Mesendoderm (in vitro differentiated cells): ENCODE measurements at regions not wholly inside any gene's neighbourhood (a gene's known extent, or its start where the extent isn't known, plus 50 kb on each side); places are given as distances from the start of the nearest gene placed in this dataset.

Source experiments
- DNase-seq: peaks from one replicate; pipeline ENCODE4 v3.0.0; 2013
- H2AK5ac ChIP-seq: 2 replicates; pipeline ENCODE4 v1.6.1; 2013; ENCODE audit warnings: low read length, inconsistent platforms
- H2BK120ac ChIP-seq: 2 replicates; pipeline ENCODE4 v1.6.1; 2013; ENCODE audit warnings: low read depth, mild to moderate bottlenecking, low read length, moderate library complexity, mixed read lengths
- H2BK15ac ChIP-seq: replicated peaks from 2 replicates; pipeline ENCODE4 v1.6.1; 2013; ENCODE audit warnings: low read depth, mild to moderate bottlenecking, moderate library complexity
- H2BK5ac ChIP-seq: 2 replicates; pipeline ENCODE4 v1.6.1; 2013; ENCODE audit warnings: low read length, inconsistent platforms
- H3K18ac ChIP-seq: 2 replicates; pipeline ENCODE4 v1.6.1; 2013; ENCODE audit warnings: mild to moderate bottlenecking, low read length, mixed read lengths
- H3K23ac ChIP-seq: one replicate; pipeline ENCODE4 v1.6.1; 2013; ENCODE audit warnings: low read length
- H3K27ac ChIP-seq: 2 replicates; pipeline ENCODE4 v1.5.1; 2013; ENCODE audit warnings: low read depth, mild to moderate bottlenecking, inconsistent platforms, low read length, moderate library complexity
- H3K27me3 ChIP-seq: 2 replicates; pipeline ENCODE4 v1.6.1; 2013; ENCODE audit warnings: low read length, control low read depth, mild to moderate bottlenecking, inconsistent platforms; ENCODE audit not compliant: insufficient read depth, poor library complexity
- H3K36me3 ChIP-seq: 2 replicates; pipeline ENCODE4 v1.6.1; 2013; ENCODE audit warnings: low read length, inconsistent platforms; ENCODE audit not compliant: control insufficient read depth, insufficient read depth
- H3K4ac ChIP-seq: one replicate; pipeline ENCODE4 v1.6.1; 2013; ENCODE audit warnings: low read depth, mild to moderate bottlenecking, low read length, moderate library complexity
- H3K4me1 ChIP-seq: 2 replicates; pipeline ENCODE4 v1.6.1; 2013; ENCODE audit warnings: low read depth, low read length, inconsistent platforms; ENCODE audit not compliant: control insufficient read depth
- H3K4me2 ChIP-seq: 2 replicates; pipeline ENCODE4 v1.6.1; 2013; ENCODE audit warnings: low read length
- H3K4me3 ChIP-seq: 2 replicates; pipeline ENCODE4 v1.5.1; 2013; ENCODE audit warnings: mild to moderate bottlenecking, low read length
- H3K56ac ChIP-seq: one replicate; pipeline ENCODE4 v1.6.1; 2013; ENCODE audit warnings: low read length
- H3K79me1 ChIP-seq: 2 replicates; pipeline ENCODE4 v1.6.1; 2013; ENCODE audit warnings: low read length, inconsistent platforms
- H3K79me2 ChIP-seq: 2 replicates; pipeline ENCODE4 v1.6.1; 2013; ENCODE audit warnings: mild to moderate bottlenecking, low read length; ENCODE audit not compliant: control insufficient read depth, insufficient read depth
- H3K9ac ChIP-seq: 2 replicates; pipeline ENCODE4 v1.6.1; 2013; ENCODE audit warnings: low read length, inconsistent platforms
- H4K5ac ChIP-seq: one replicate; pipeline ENCODE4 v1.6.1; 2013; ENCODE audit warnings: low read length
- H4K8ac ChIP-seq: one replicate; pipeline ENCODE4 v1.6.1; 2013; ENCODE audit warnings: low read depth, mild to moderate bottlenecking, control low read depth, low read length, moderate library complexity
- WGBS: extraction: QIAGEN DNeasy Blood & Tissue Kit; methylation state at CpG from one replicate; pipeline ENCODE4 v1.1.7; 2013; ENCODE audit warnings: low lambda C conversion rate, missing lambda C conversion rate; ENCODE audit not compliant: insufficient coverage; ENCODE audit errors: extremely low coverage; 5-methylcytosine and 5-hydroxymethylcytosine counted together

DNA sequence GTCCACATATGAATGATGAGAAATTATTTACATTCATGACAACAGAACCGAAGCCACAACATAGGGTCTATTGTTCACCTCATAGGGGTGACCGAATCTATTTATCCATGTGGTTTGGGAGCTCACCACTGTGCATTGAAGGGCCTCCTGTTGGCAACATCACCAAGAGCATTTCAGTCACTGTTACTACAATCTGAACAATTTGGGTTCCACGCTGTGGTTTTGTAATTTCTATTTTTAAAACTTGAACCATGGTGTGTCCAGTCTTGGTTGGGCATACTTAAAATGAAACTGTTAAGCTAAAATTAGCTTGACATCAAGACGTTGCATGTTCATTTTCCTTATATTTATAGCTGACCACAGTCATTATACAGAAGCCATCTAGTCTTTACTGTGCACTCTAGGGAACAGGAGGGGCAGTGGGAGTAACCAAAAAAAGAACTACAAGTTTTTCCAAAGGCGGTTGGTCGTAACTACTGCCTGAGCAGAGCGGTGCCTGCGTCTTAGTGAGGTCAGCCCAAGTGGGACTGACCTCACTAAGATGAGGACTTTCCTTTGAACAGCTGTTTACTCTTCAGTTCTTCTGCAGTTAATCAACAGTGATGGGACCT, 192.1 kb downstream of the SPRY1 start:
- H4K8ac ChIP-seq, result no peak overlapping the region
- H3K36me3 ChIP-seq, result no peaks in the 10 kb centered on the region
- H3K4ac ChIP-seq, result no peak overlapping the region
- H3K4me1 ChIP-seq, result no peaks in the 10 kb centered on the region
- H2BK5ac ChIP-seq, result no peak overlapping the region
- H3K4me2 ChIP-seq, result no peak overlapping the region
- H2BK15ac ChIP-seq, result no peak overlapping the region
- H3K27ac ChIP-seq, result no peak overlapping the region
- no peak overlapping the region for H3K4me3 ChIP-seq
- H3K27me3 ChIP-seq, result no peaks in the 10 kb centered on the region
- no CpG with 5 or more reads among the region's 8 CpGs for WGBS
- no peak overlapping the region for H3K9ac ChIP-seq
- no peak overlapping the region for H2AK5ac ChIP-seq
- H3K79me1 ChIP-seq, result no peaks in the 10 kb centered on the region
- no peak for DNase-seq
- no peak overlapping the region for H3K56ac ChIP-seq
- H3K23ac ChIP-seq, result no peak overlapping the region
- no peaks in the 10 kb centered on the region for H3K79me2 ChIP-seq
- H2BK120ac ChIP-seq, result no peak overlapping the region
- no peak overlapping the region for H4K5ac ChIP-seq
- H3K18ac ChIP-seq, result no peak overlapping the region

DNA sequence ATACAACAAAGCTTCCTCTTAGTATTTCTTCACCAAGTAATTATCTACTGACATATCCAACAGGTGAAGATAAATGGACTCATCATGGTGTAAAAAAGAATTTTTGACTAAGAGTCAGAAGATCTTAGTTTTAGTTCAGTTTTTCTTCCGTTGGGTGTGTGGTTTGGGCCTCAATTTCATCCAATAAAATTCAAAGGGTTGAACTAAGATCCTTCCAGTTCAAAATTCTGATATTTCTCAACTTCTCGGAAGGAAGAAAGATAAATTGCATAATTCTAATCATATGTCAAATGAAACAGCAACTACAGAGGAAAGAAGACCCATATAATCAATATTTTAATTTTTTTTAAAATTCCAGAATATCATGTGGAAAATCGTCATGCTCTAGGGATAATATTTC, 192.7 kb downstream of the SPRY1 start:
- no peaks in the 10 kb centered on the region for H3K27me3 ChIP-seq
- H3K18ac ChIP-seq, result no peak overlapping the region
- no peak overlapping the region for H2BK5ac ChIP-seq
- no peak overlapping the region for H2BK120ac ChIP-seq
- no peak overlapping the region for H2AK5ac ChIP-seq
- no peak overlapping the region for H3K4me3 ChIP-seq
- no peak overlapping the region for H3K56ac ChIP-seq
- no peaks in the 10 kb centered on the region for H3K36me3 ChIP-seq
- no peak overlapping the region for H3K27ac ChIP-seq
- no peak overlapping the region for H4K8ac ChIP-seq
- H3K79me1 ChIP-seq, result no peaks in the 10 kb centered on the region
- no peak overlapping the region for H3K4me2 ChIP-seq
- no peak overlapping the region for H3K9ac ChIP-seq
- H4K5ac ChIP-seq, result no peak overlapping the region
- WGBS, result no CpG with 5 or more reads among the region's 3 CpGs
- H3K23ac ChIP-seq, result no peak overlapping the region
- no peak overlapping the region for H2BK15ac ChIP-seq
- DNase-seq, result no peak
- H3K4me1 ChIP-seq, result no peaks in the 10 kb centered on the region
- H3K79me2 ChIP-seq, result no peaks in the 10 kb centered on the region
- no peak overlapping the region for H3K4ac ChIP-seq

GRCh38 chr4:123591875-123592274, 195.3 kb downstream of the SPRY1 start:
- WGBS, result no CpG with 5 or more reads among the region's 2 CpGs
- H3K79me1 ChIP-seq, result no peaks in the 10 kb centered on the region
- no peak overlapping the region for H3K4me2 ChIP-seq

DNA sequence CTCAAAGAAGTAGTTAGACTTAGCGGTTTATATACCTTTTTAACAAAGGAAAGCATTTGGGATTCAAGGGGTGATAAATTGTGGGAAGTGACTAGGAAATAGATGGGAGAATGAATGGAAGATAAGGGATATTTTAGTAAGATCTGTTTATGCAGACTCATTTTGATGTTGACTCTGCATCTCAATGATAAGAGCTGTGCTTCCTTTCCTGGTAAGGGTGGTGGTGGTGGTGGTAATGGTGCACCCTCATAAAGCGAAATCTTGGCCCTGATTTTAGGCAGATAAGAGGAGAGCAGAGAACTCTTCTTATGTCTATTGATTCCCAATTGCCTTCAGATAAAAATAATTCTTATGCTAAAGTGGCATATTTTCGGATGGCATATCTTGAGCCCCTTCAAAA, 197.1 kb downstream of the SPRY1 start:
- no peaks in the 10 kb centered on the region for H3K27me3 ChIP-seq
- H3K4ac ChIP-seq, result no peak overlapping the region
- no peak overlapping the region for H3K23ac ChIP-seq
- H3K4me3 ChIP-seq, result no peak overlapping the region
- no peaks in the 10 kb centered on the region for H3K36me3 ChIP-seq
- no peak overlapping the region for H3K4me2 ChIP-seq
- H3K79me1 ChIP-seq, result no peaks in the 10 kb centered on the region
- H3K27ac ChIP-seq, result no peak overlapping the region
- H2BK120ac ChIP-seq, result no peak overlapping the region
- WGBS, result no CpG with 5 or more reads among the region's 3 CpGs
- H4K8ac ChIP-seq, result no peak overlapping the region
- no peak overlapping the region for H3K9ac ChIP-seq
- no peak for DNase-seq
- no peaks in the 10 kb centered on the region for H3K4me1 ChIP-seq
- no peak overlapping the region for H3K56ac ChIP-seq
- no peak overlapping the region for H2BK5ac ChIP-seq
- no peaks in the 10 kb centered on the region for H3K79me2 ChIP-seq
- no peak overlapping the region for H3K18ac ChIP-seq
- H2AK5ac ChIP-seq, result no peak overlapping the region
- no peak overlapping the region for H4K5ac ChIP-seq
- no peak overlapping the region for H2BK15ac ChIP-seq

More at GRCh38 chr4:123591875-123592274, 195.3 kb downstream of the SPRY1 start:
- Histone ChIP-seq H3K79me2 (no peaks in the 10 kb centered on the region), H4K5ac (no peak overlapping the region), H3K9ac (no peak overlapping the region), H3K4me3 (no peak overlapping the region), H2AK5ac (no peak overlapping the region), H3K36me3 (no peaks in the 10 kb centered on the region), H3K18ac (no peak overlapping the region), H2BK15ac (no peak overlapping the region), H3K56ac (no peak overlapping the region), H3K4me1 (no peaks in the 10 kb centered on the region), H3K4ac (no peak overlapping the region), H3K27ac (no peak overlapping the region), H3K23ac (no peak overlapping the region), H2BK5ac (no peak overlapping the region), H3K27me3 (no peaks in the 10 kb centered on the region), H4K8ac (no peak overlapping the region), H2BK120ac (no peak overlapping the region)
- DNase-seq, result no peak

- H3K79me1 ChIP-seq, result no peaks in the 10 kb centered on the region
- no peak overlapping the region for H2BK15ac ChIP-seq
- H3K27me3 ChIP-seq, result no peaks in the 10 kb centered on the region
- no peaks in the 10 kb centered on the region for H3K79me2 ChIP-seq
- H4K5ac ChIP-seq, result no peak overlapping the region
- H3K56ac ChIP-seq, result no peak overlapping the region
- no peak overlapping the region for H3K27ac ChIP-seq
- no peak overlapping the region for H3K4me3 ChIP-seq
- H3K36me3 ChIP-seq, result no peaks in the 10 kb centered on the region
- H2BK120ac ChIP-seq, result no peak overlapping the region
- no peak for DNase-seq
- H2BK5ac ChIP-seq, result no peak overlapping the region
- H3K9ac ChIP-seq, result no peak overlapping the region
- H2AK5ac ChIP-seq, result no peak overlapping the region
- no peak overlapping the region for H3K23ac ChIP-seq
- no peak overlapping the region for H3K18ac ChIP-seq
- no peak overlapping the region for H4K8ac ChIP-seq
- no peak overlapping the region for H3K4ac ChIP-seq
- WGBS, result no CpG with 5 or more reads among the region's 3 CpGs
- H3K4me2 ChIP-seq, result no peak overlapping the region
- peaks cover 2% of the 10 kb centered on the region for H3K4me1 ChIP-seq
These were observed 200.2 kb downstream of the SPRY1 start for GRCh38 chr4:123596805-123597204.

DNA sequence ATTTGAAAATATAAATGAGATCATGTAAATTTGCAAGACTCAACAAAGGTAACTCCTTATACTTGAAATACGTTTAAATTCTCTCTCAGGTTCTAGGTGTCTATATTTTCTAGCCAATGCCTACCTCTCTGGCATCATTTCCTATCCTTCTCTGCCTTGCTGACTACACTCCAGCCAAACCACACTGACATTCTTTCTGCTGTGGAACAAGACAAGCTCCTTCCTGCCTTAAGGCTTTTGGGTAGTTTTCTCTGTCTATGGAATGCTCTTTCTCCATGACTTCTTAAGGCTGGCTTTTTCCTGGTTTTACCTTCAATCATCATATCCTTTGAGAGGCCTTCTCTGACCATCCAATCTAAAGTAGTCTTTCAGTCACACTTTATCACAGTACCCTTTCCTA, 201.0 kb downstream of the SPRY1 start:
- Histone ChIP-seq H3K4me1 (peaks cover 2% of the 10 kb centered on the region), H3K36me3 (no peaks in the 10 kb centered on the region), H3K27me3 (no peaks in the 10 kb centered on the region), H3K4me3 (no peak overlapping the region), H3K9ac (no peak overlapping the region), H4K8ac (no peak overlapping the region), H2BK15ac (no peak overlapping the region), H4K5ac (no peak overlapping the region), H3K18ac (no peak overlapping the region), H3K27ac (no peak overlapping the region), H3K79me1 (no peaks in the 10 kb centered on the region), H2AK5ac (no peak overlapping the region), H2BK120ac (no peak overlapping the region), H3K79me2 (no peaks in the 10 kb centered on the region), H3K23ac (no peak overlapping the region), H3K56ac (no peak overlapping the region), H2BK5ac (no peak overlapping the region), H3K4ac (no peak overlapping the region), H3K4me2 (no peak overlapping the region)
- no CpG with 5 or more reads among the region's 1 CpG for WGBS
- peak; percentile 49 for DNase-seq
